Heart left ventricle (tissue), 13 donors: ENCODE measurements at regions not wholly inside any gene's neighbourhood (a gene's known extent, or its start where the extent isn't known, plus 50 kb on each side); places are given as distances from the start of the nearest gene placed in this dataset.

Experiments
- CTCF ChIP-seq, 12 donors: fragments of 200-600 bp; sonication (generic) in 4 of 12; IDR thresholded peaks; one replicate each; pipeline versions ENCODE4 v1.5.0 to v1.8.0; 2018 to 2022; ENCODE audit warnings: antibody characterized with exemption in 12 of 12, mild to moderate bottlenecking in 5 of 12
- POLR2A ChIP-seq, 2 donors: fragments of 450-650 bp; IDR thresholded peaks; one replicate each; pipeline ENCODE4 v1.6.1; 2017; ENCODE audit warnings: antibody characterized with exemption in 2 of 2, mild to moderate bottlenecking in 2 of 2, moderate library complexity in 2 of 2
- donor health status: ischemic (EF 13 %, LVEDD 7.1; RV severe dilation, severe dysfunction).
- donor health status: DM: no; HTN: yes; CAD: no.
- donor health status: DM: no; HTN: no; CAD: no.
- donor health status: ischemic (EF 25% LVEDD 6.9; RV normal size, moderate dysfunction).
- donor health status: ischemic (EF 25% LVEDD 5.7; RV mildly dilated, moderate dysfunction).
- donor health status: ischemic (EF 35%, LVEDD 5.7; RV mildly dilated, moderate dysfunction).
- donor health status: nonischemic (EF 11% LVEDD 7.7; RV severe dilation, severe dysfunction).
- donor health status: DM: yes; HTN: yes; CAD: no.
- donor health status: PGD.
- donor health status: ischemic (EF 29% LVEDD 5.4; RV normal size, mild dysfunction).
- donor health status: nonischemic (EF 23%, LVEDD 6.1; RV moderate dilation, normal function).

GRCh38 chr9:23412458-23412857 lies 413.6 kb downstream of the ELAVL2 start:
- no peak for TF ChIP-seq CTCF (IDR thresholded peaks at IDR 0.05)
- no peak for TF ChIP-seq POLR2A (IDR thresholded peaks at IDR 0.05)
